ENCODE measurements at regions not wholly inside any gene's neighbourhood (a gene's known extent, or its start where the extent isn't known, plus 50 kb on each side); places are given as distances from the start of the nearest gene placed in this dataset.

DNA sequence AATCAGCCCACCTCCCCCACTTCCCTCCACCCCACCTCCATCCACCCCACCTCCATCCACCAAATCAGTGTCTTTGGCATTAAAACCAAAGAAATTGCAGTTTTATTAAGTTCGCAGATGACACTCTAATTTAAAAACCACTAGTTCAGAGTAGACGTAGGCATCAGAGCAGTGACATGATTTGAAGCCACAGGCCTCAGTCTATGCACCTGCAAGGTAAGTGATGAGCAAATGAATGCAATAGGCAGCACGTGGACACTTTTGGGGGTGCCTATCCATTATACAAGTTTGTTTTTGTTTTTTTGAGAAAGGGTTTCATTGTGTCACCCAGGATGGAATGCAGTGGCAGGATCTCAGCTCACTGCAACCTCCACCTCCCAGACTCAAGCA is 88.0 kb upstream of the TRIM2 start:
- Mint-ChIP-seq H3K27ac (no peak overlapping the region), H3K27me3 (ENCODE audit: low read depth) (no peaks in the 10 kb centered on the region; the same call in 1 of the 2 replicates), H3K4me1 (peaks cover 0 to 5% of the 10 kb centered on the region in 2 experiments; a peak in 1 of 4 replicates), H3K9me3 (no peaks in the 10 kb centered on the region), H3K36me3 (ENCODE audit: insufficient read depth in 1 of 3, low read depth in 3 of 3) (no peaks in the 10 kb centered on the region), H3K4me3 (no peak overlapping the region)
- TF ChIP-seq, protein P1, sequence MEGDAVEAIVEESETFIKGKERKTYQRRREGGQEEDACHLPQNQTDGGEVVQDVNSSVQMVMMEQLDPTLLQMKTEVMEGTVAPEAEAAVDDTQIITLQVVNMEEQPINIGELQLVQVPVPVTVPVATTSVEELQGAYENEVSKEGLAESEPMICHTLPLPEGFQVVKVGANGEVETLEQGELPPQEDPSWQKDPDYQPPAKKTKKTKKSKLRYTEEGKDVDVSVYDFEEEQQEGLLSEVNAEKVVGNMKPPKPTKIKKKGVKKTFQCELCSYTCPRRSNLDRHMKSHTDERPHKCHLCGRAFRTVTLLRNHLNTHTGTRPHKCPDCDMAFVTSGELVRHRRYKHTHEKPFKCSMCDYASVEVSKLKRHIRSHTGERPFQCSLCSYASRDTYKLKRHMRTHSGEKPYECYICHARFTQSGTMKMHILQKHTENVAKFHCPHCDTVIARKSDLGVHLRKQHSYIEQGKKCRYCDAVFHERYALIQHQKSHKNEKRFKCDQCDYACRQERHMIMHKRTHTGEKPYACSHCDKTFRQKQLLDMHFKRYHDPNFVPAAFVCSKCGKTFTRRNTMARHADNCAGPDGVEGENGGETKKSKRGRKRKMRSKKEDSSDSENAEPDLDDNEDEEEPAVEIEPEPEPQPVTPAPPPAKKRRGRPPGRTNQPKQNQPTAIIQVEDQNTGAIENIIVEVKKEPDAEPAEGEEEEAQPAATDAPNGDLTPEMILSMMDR (conservative IDR thresholded peaks at IDR 0.05) = no peak
- Histone ChIP-seq H3K4me1 (ENCODE audit: insufficient read depth, low read length) (no peaks in the 10 kb centered on the region), H2AK5ac (ENCODE audit: insufficient read length, low read length) (no peak overlapping the region), H3K9me3 (ENCODE audit: control insufficient read depth, low read depth, low read length) (no peaks in the 10 kb centered on the region), H4K91ac (ENCODE audit: insufficient read length, low read depth, low read length) (no peak overlapping the region), H3K56ac (ENCODE audit: insufficient read length, low read depth, low read length) (no peak overlapping the region), H3K27ac (ENCODE audit: insufficient read length, low read depth, low read length) (no peak overlapping the region), H3K27me3 (ENCODE audit: insufficient read depth, low read length) (no peaks in the 10 kb centered on the region; the same call in 1 of the 2 replicates), H4K8ac (replicated peaks; ENCODE audit: insufficient read length, low read depth, low read length) (no peak overlapping the region), H3K18ac (ENCODE audit: insufficient read length, low read depth, low read length) (no peak overlapping the region), H2BK15ac (ENCODE audit: low read depth, low read length) (no peak overlapping the region), H3K4ac (ENCODE audit: low read depth, low read length) (no peak overlapping the region), H2BK12ac (ENCODE audit: insufficient read length, low read depth, low read length) (no peak overlapping the region), H2BK5ac (ENCODE audit: insufficient read length, low read length) (no peak overlapping the region), H2AFZ (ENCODE audit: low read length) (no peak overlapping the region), H3K9ac (ENCODE audit: extremely low read depth, insufficient read length, low read length) (no peak overlapping the region), H4K20me1 (ENCODE audit: control insufficient read depth, insufficient read depth, insufficient read length) (no peaks in the 10 kb centered on the region), H3K79me1 (ENCODE audit: insufficient read depth, low read depth, low read length, poor library complexity, severe bottlenecking) (no peaks in the 10 kb centered on the region), H3K4me2 (ENCODE audit: insufficient read depth, insufficient read length, low read length) (no peak overlapping the region), H4K5ac (ENCODE audit: insufficient read length, low read depth, low read length) (no peak overlapping the region), H2BK120ac (ENCODE audit: low read depth, low read length, poor library complexity, severe bottlenecking) (no peak overlapping the region), H3K14ac (ENCODE audit: insufficient read depth, low read length) (no peak overlapping the region), H3T11ph (ENCODE audit: low read length) (no peak overlapping the region), H3K23me2 (ENCODE audit: insufficient read length, low read depth, low read length, poor library complexity, severe bottlenecking) (no peaks in the 10 kb centered on the region), H2BK20ac (ENCODE audit: low read depth, low read length, poor library complexity, severe bottlenecking) (no peak overlapping the region), H3K23ac (ENCODE audit: insufficient read length, low read depth, low read length) (no peak overlapping the region), H3K79me2 (ENCODE audit: insufficient read depth, low read length) (no peaks in the 10 kb centered on the region)
- WGBS (ENCODE audit: extremely low coverage, insufficient read length, low lambda C conversion rate) = no CpG with 5 or more reads among the region's 3 CpGs
- DNase-seq = no peak

Data from H9 (cell line).